ENCODE measurements at regions not wholly inside any gene's neighbourhood (a gene's known extent, or its start where the extent isn't known, plus 50 kb on each side); places are given as distances from the start of the nearest gene placed in this dataset.

DNA sequence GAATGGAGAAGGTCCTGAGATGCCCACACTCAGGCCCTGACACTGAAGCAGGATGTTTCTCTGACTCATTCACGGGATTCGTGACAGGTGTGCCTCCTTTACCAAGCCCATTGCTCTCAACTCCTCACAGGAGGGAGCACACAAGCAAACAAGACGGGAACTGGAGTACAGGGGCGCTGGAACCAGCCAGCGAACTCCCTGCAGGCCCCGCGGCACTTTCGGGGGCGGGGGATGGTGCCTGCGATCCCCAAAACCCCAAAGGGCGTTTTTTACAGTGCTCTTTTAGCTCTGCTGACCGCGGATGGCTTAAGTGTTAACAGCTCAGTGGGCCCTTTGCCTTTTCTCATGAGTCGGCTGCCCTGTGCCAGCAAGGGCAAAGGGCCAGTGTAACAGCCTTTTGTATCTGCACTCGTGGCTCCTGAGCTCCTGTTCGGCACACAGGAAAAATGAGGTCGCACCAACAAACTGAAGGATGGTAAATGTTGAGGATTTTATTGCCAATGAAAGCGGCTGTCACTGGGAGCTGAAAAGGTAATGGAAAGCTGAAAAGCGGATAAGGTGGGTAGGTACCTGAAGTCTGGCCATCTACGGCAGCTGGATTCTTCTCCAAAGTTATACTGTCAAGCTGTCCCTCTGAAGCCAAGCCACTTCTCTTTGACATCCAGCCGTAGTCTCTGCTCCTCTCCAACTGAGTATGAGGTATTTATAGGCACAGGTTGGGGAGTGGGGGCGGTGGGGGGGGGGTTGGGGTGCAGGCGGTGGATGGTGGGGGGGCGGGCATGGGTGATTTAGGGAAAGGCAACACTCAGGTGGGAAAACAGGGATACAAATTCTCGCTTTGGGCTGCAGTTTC, 65.0 kb upstream of the TRPC4 start:
- no peak for DNase-seq (ENCODE audit: low spot score)

DNA sequence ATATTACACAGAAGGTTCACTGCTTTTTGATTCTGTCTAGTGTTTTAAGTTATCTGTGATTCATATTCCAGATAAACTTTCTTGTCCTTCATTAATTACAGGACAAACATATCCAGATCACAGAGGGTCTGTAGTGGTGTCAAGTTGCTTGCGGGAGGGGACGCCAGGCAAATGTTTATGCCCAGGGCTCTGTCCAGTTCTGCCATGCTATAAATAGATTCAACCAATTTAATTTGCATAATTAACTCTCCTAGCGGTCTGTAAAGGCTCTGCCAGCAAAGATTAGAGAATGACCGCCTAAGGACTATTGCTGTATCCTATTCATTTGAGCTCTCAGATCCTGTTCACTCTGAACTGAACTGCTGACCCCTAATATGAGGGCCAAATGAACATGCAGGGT, 59.7 kb upstream of the TRPC4 start:
- no peak for DNase-seq (ENCODE audit: low spot score)

DNA sequence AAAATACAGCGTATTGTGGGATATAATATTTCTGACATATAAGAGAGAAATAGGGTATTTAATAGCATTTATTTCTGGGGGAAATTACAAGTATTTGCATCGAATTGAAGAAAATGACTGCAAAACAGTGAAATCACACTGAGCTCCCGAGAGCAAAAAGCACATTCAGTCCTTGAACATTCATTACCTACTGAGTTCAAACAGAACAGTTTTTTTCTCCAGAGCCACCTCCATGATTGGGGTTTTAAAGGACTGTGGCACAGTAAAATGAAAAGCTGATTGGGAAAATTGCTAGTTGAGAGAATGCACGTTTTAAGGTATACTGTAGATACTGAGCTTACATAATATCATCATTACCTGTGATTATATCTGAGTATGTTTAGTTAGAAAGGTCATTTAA, 58.0 kb upstream of the TRPC4 start:
- DNase-seq (ENCODE audit: low spot score) = no peak

DNA sequence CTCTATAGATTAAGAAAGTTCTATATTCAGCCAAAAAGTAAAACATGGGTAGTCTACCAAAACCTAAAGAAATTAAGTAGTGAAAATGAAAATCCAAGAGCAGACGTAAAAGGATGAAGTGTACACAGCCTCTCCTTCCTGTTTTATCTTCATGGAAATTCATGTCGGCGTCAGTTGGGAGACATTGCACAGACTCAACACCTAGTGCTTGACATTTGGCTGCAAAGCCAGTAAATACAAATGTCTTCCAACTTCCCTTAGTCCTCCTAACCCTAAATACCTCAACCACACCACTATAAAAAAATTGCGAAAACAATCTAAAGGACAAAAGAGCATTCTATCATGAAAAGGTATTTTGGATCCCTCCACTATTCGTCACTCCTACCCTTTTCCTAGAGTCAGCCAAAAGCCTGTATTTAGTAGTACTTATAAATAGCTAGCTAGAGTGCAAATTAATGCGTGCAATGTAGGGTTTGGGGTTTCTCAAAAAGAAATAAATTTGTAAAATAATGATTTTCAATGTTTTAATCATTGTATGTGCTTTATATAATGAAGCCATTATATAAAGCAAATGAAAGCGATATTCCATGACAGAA, 56.4 kb upstream of the TRPC4 start:
- DNase-seq (ENCODE audit: low spot score) = no peak

DNA sequence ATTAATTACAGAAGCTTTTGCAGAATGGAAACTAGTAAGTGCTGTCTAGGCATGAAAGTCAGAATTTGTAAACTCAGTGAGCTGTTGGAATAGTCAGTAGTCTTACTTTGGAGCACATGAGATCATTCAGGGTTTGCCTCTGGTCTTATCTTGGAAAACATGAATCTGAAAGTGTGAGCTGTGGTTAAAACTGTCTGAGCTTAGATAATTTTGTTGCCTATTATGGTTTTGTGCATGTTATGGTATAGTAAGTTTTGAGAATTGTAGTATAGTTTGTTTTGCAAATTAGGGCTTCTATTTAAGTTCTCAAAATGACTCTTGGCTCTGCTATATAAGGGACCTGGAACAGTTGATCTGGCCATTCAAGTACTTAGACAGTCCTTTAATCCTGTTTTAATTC, 53.7 kb upstream of the TRPC4 start:
- no peak for DNase-seq (ENCODE audit: low spot score)

DNA sequence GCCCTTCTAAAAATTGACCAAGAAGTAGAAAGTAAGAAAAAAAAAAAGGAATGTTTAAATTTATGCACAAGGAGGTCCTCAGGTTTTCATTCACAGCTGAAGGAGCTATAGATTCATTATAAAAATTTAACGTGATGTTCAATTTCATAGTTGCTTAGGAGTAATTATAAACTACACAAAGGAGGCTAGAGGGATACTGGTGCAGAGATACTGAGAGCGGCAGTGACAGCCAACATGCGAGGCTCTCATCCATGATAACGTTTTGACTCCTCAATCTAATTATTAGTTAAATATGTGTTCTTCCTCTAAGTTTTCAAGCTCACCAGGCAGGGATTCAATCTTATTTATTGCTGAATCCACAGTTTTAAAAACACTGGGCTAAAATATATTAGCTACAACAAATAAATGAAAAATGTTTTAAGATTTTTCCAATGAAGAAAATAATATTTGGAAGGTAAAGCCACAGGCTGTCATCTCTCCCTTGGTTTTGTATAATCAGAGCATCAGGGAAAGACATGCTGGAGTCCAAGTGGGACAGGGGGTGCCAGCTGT, 49.8 kb upstream of the TRPC4 start:
- no peak for DNase-seq (ENCODE audit: low spot score)
